Osteocyte (in vitro differentiated cells): ENCODE measurements at regions not wholly inside any gene's neighbourhood (a gene's known extent, or its start where the extent isn't known, plus 50 kb on each side); places are given as distances from the start of the nearest gene placed in this dataset.

Experiments
- DNase-seq: peaks from one replicate; pipeline ENCODE4 v3.0.0; 2021; ENCODE audit warnings: mixed read lengths; ENCODE audit not compliant: unreplicated experiment; ENCODE audit errors: extremely low spot score
- H3K27ac Mint-ChIP-seq: one replicate; pipeline ENCODE4 v1.8.0; 2021; ENCODE audit warnings: mild to moderate bottlenecking, mixed read lengths; ENCODE audit not compliant: unreplicated experiment
- H3K27me3 Mint-ChIP-seq: one replicate; pipeline ENCODE4 v1.8.0; 2021; ENCODE audit warnings: mixed read lengths; ENCODE audit not compliant: unreplicated experiment
- H3K36me3 Mint-ChIP-seq: one replicate; pipeline ENCODE4 v1.8.0; 2021; ENCODE audit warnings: mixed read lengths; ENCODE audit not compliant: unreplicated experiment
- H3K4me1 Mint-ChIP-seq: one replicate; pipeline ENCODE4 v1.8.0; 2021; ENCODE audit warnings: mixed read lengths; ENCODE audit not compliant: unreplicated experiment
- H3K4me3 Mint-ChIP-seq: one replicate; pipeline ENCODE4 v1.8.0; 2021; ENCODE audit warnings: mild to moderate bottlenecking, moderate library complexity, mixed read lengths; ENCODE audit not compliant: unreplicated experiment
- H3K9me3 Mint-ChIP-seq: one replicate; pipeline ENCODE4 v1.8.0; 2021; ENCODE audit warnings: mixed read lengths; ENCODE audit not compliant: unreplicated experiment
- CTCF ChIP-seq: fragments of 200-600 bp; sonication (generic); IDR thresholded peaks from 2 replicates; pipeline ENCODE4 v1.5.0; 2021; ENCODE audit warnings: antibody characterized with exemption, mild to moderate bottlenecking, moderate library complexity

GRCh38 chr15:81450721-81451120 lies 76.7 kb upstream of the TMC3 start:
- no peak for TF ChIP-seq CTCF
- no peak overlapping the region for H3K27ac Mint-ChIP-seq
- peaks cover 16% of the 10 kb centered on the region for H3K9me3 Mint-ChIP-seq
- peaks cover 2% of the 10 kb centered on the region for H3K4me1 Mint-ChIP-seq
- H3K36me3 Mint-ChIP-seq: peaks cover 2% of the 10 kb centered on the region
- H3K4me3 Mint-ChIP-seq: no peak overlapping the region
- DNase-seq: no peak
- H3K27me3 Mint-ChIP-seq: peaks cover 9% of the 10 kb centered on the region

GRCh38 chr15:81449836-81450474 lies 75.9 kb upstream of the TMC3 start:
- Mint-ChIP-seq H3K9me3 (peaks cover 21% of the 10 kb centered on the region), H3K36me3 (peaks cover 2% of the 10 kb centered on the region), H3K4me1 (peaks cover 2% of the 10 kb centered on the region), H3K4me3 (no peak overlapping the region), H3K27me3 (peaks cover 16% of the 10 kb centered on the region), H3K27ac (no peak overlapping the region)
- DNase-seq: no peak
- TF ChIP-seq CTCF: no peak

- Mint-ChIP-seq H3K4me1 (no peaks in the 10 kb centered on the region), H3K4me3 (no peak overlapping the region), H3K27me3 (peaks cover 30% of the 10 kb centered on the region), H3K36me3 (no peaks in the 10 kb centered on the region), H3K9me3 (peaks cover 15% of the 10 kb centered on the region), H3K27ac (no peak overlapping the region)
- TF ChIP-seq CTCF: no peak
- DNase-seq: no peak
Measured at GRCh38 chr15:81443040-81443820, 69.2 kb upstream of the TMC3 start.

- Mint-ChIP-seq H3K4me1 (no peaks in the 10 kb centered on the region), H3K36me3 (no peaks in the 10 kb centered on the region), H3K9me3 (peaks cover 15% of the 10 kb centered on the region), H3K27me3 (peaks cover 32% of the 10 kb centered on the region), H3K4me3 (no peak overlapping the region), H3K27ac (no peak overlapping the region)
- no peak for TF ChIP-seq CTCF
- no peak for DNase-seq
Measured at GRCh38 chr15:81442454-81442853, 68.4 kb upstream of the TMC3 start.

GRCh38 chr15:81434851-81435250 lies 60.8 kb upstream of the TMC3 start:
- Mint-ChIP-seq H3K9me3 (peaks cover 3% of the 10 kb centered on the region), H3K36me3 (no peaks in the 10 kb centered on the region), H3K4me1 (no peaks in the 10 kb centered on the region), H3K27me3 (peaks cover 49% of the 10 kb centered on the region), H3K27ac (no peak overlapping the region), H3K4me3 (no peak overlapping the region)
- no peak for DNase-seq
- TF ChIP-seq CTCF: no peak
